MM.1S (cell line): ENCODE measurements at regions not wholly inside any gene's neighbourhood (a gene's known extent, or its start where the extent isn't known, plus 50 kb on each side); places are given as distances from the start of the nearest gene placed in this dataset.

Experiments
- DNase-seq: peaks from one replicate; pipeline ENCODE4 v3.0.0-alpha.2; 2015
- H2AFZ ChIP-seq: fragments of 300-600 bp; sonication (generic); 2 replicates; pipeline ENCODE4 v1.6.0; 2016; ENCODE audit warnings: antibody characterized with exemption, low read length
- H3F3A ChIP-seq: fragments of 300-600 bp; sonication (generic); 2 replicates; pipeline ENCODE4 v1.6.1; 2016; ENCODE audit warnings: mild to moderate bottlenecking, antibody characterized with exemption, low read length, moderate library complexity, mixed read lengths; ENCODE audit not compliant: insufficient read depth
- H3K27ac ChIP-seq: fragments of 300-600 bp; sonication (generic); 2 replicates; pipeline ENCODE4 v1.5.1; 2016; ENCODE audit warnings: mild to moderate bottlenecking, low read length
- H3K27me3 ChIP-seq: fragments of 300-600 bp; sonication (generic); replicated peaks from 2 replicates; pipeline ENCODE4 v1.6.0; 2016; ENCODE audit warnings: low read length; ENCODE audit not compliant: insufficient read depth
- H3K36me3 ChIP-seq: fragments of 300-600 bp; sonication (generic); replicated peaks from 2 replicates; pipeline ENCODE4 v1.6.1; 2016; ENCODE audit warnings: mild to moderate bottlenecking, low read length, mixed read lengths; ENCODE audit not compliant: insufficient read depth
- H3K4me1 ChIP-seq: fragments of 300-600 bp; sonication (generic); 2 replicates; pipeline ENCODE4 v1.6.1; 2016; ENCODE audit warnings: low read length, mixed read lengths
- H3K4me2 ChIP-seq: fragments of 300-600 bp; sonication (generic); 2 replicates; pipeline ENCODE4 v1.6.0; 2016; ENCODE audit warnings: low read depth, low read length
- H3K4me3 ChIP-seq: fragments of 300-600 bp; sonication (generic); 2 replicates; pipeline ENCODE4 v1.5.1; 2016; ENCODE audit warnings: low read length, mixed read lengths
- H3K79me2 ChIP-seq: fragments of 300-600 bp; sonication (generic); 2 replicates; pipeline ENCODE4 v1.6.1; 2016; ENCODE audit warnings: mixed run types, low read length, mixed read lengths
- H3K9ac ChIP-seq: fragments of 300-600 bp; sonication (generic); 2 replicates; pipeline ENCODE4 v1.6.1; 2016; ENCODE audit warnings: low read length, mixed read lengths
- H3K9me2 ChIP-seq: fragments of 300-600 bp; sonication (generic); replicated peaks from 2 replicates; pipeline ENCODE4 v1.6.1; 2016; ENCODE audit warnings: mild to moderate bottlenecking, low read length, mixed read lengths; ENCODE audit not compliant: insufficient read depth
- H3K9me3 ChIP-seq: fragments of 300-600 bp; sonication (generic); replicated peaks from 2 replicates; pipeline ENCODE4 v1.6.1; 2016; ENCODE audit warnings: mild to moderate bottlenecking, low read length, mixed read lengths; ENCODE audit not compliant: insufficient read depth
- H4K20me1 ChIP-seq: fragments of 300-600 bp; sonication (generic); 2 replicates; pipeline ENCODE4 v1.6.1; 2016; ENCODE audit warnings: mild to moderate bottlenecking, low read length, moderate library complexity, mixed read lengths; ENCODE audit not compliant: insufficient read depth
- CTCF ChIP-seq: fragments of 300-600 bp; sonication (generic); IDR thresholded peaks from 2 replicates; pipeline ENCODE4 v1.5.1; 2016; ENCODE audit warnings: antibody characterized with exemption, low read length, mixed read lengths
- EZH2 ChIP-seq: fragments of 300-600 bp; sonication (generic); optimal IDR thresholded peaks from 2 replicates; pipeline ENCODE3; 2017; ENCODE audit warnings: low read depth, mild to moderate bottlenecking, antibody characterized with exemption, low read length, mixed read lengths
- EZH2phosphoT487 ChIP-seq: fragments of 300-600 bp; sonication (generic); IDR thresholded peaks from 2 replicates; pipeline ENCODE4 v1.6.1; 2018; ENCODE audit warnings: antibody characterized with exemption, low read length

- DNase-seq, result no peak
- Histone ChIP-seq H3K9me3 (no peaks in the 10 kb centered on the region), H2AFZ (no peak overlapping the region), H3K4me1 (peaks cover 7% of the 10 kb centered on the region), H3K9ac (no peak overlapping the region), H3F3A (no peaks in the 10 kb centered on the region), H3K9me2 (no peaks in the 10 kb centered on the region), H3K27me3 (no peaks in the 10 kb centered on the region), H3K27ac (no peak overlapping the region), H3K4me2 (no peak overlapping the region), H3K79me2 (no peaks in the 10 kb centered on the region), H3K4me3 (no peak overlapping the region), H4K20me1 (no peaks in the 10 kb centered on the region), H3K36me3 (no peaks in the 10 kb centered on the region)
- TF ChIP-seq CTCF (no peak), EZH2phosphoT487 (no peak), EZH2 (no peak)
These were observed 283.2 kb downstream of the NUAK1 start for GRCh38 chr12:105855361-105856047.

GRCh38 chr12:105856048-105856405 lies 282.7 kb downstream of the NUAK1 start:
- Histone ChIP-seq H3K9me3 (no peaks in the 10 kb centered on the region), H3K9ac (no peak overlapping the region), H3K4me1 (peaks cover 7% of the 10 kb centered on the region), H3F3A (no peaks in the 10 kb centered on the region), H3K27ac (no peak overlapping the region), H3K9me2 (no peaks in the 10 kb centered on the region), H3K4me2 (no peak overlapping the region), H2AFZ (no peak overlapping the region), H3K4me3 (no peak overlapping the region), H3K79me2 (no peaks in the 10 kb centered on the region), H3K27me3 (no peaks in the 10 kb centered on the region), H4K20me1 (no peaks in the 10 kb centered on the region), H3K36me3 (no peaks in the 10 kb centered on the region)
- no peak for DNase-seq
- TF ChIP-seq EZH2, result no peak
- no peak for TF ChIP-seq EZH2phosphoT487
- TF ChIP-seq CTCF, result no peak

- DNase-seq, result no peak
- H3K27ac ChIP-seq, result no peak overlapping the region
- H3K9me2 ChIP-seq, result no peaks in the 10 kb centered on the region
- TF ChIP-seq CTCF (no peak), EZH2 (no peak), EZH2phosphoT487 (no peak)
- no peaks in the 10 kb centered on the region for H3K79me2 ChIP-seq
- H2AFZ ChIP-seq, result no peak overlapping the region
- H4K20me1 ChIP-seq, result no peaks in the 10 kb centered on the region
- H3K27me3 ChIP-seq, result no peaks in the 10 kb centered on the region
- no peak overlapping the region for H3K9ac ChIP-seq
- no peaks in the 10 kb centered on the region for H3K9me3 ChIP-seq
- no peaks in the 10 kb centered on the region for H3K36me3 ChIP-seq
- no peaks in the 10 kb centered on the region for H3K4me1 ChIP-seq
- H3K4me2 ChIP-seq, result no peak overlapping the region
- no peaks in the 10 kb centered on the region for H3F3A ChIP-seq
- H3K4me3 ChIP-seq, result no peak overlapping the region
These were observed 279.6 kb downstream of the NUAK1 start for GRCh38 chr12:105858981-105859710.
